Activated CD4-positive, alpha-beta T cell treated with anti-CD3 and anti-CD28 coated beads, Interleukin-2, amount 10 ng/mL, durations not matched to agents 7 days and 5 days (primary cell): ENCODE measurements at regions not wholly inside any gene's neighbourhood (a gene's known extent, or its start where the extent isn't known, plus 50 kb on each side); places are given as distances from the start of the nearest gene placed in this dataset.

Experiments used
- CTCF ChIA-PET: fragments of 350-600 bp; sonication (Branson Sonifier 250); formaldehyde crosslinking; loops from one replicate; lab custom pipeline; 2021; ENCODE audit warnings: antibody characterized with exemption; lab: Charles Lee
- POLR2A ChIA-PET: fragments of 350-600 bp; sonication (Branson Sonifier 250); formaldehyde crosslinking; loops from one replicate; lab custom pipeline; 2021; ENCODE audit warnings: antibody characterized with exemption; lab: Charles Lee
- DNase-seq: peaks from one replicate; pipeline ENCODE4 v3.0.0-alpha.2; 2020
- H3K27ac Mint-ChIP-seq: one replicate; pipeline ENCODE4 v1.8.0; 2021; ENCODE audit warnings: mild to moderate bottlenecking, moderate library complexity, mixed read lengths
- H3K27me3 Mint-ChIP-seq: one replicate; pipeline ENCODE4 v1.8.0; 2021; ENCODE audit warnings: mixed read lengths
- H3K36me3 Mint-ChIP-seq: one replicate; pipeline ENCODE4 v1.8.0; 2021; ENCODE audit warnings: low read depth, mixed read lengths
- H3K4me1 Mint-ChIP-seq: one replicate; pipeline ENCODE4 v1.8.0; 2021; ENCODE audit warnings: mixed read lengths
- H3K4me3 Mint-ChIP-seq: one replicate; pipeline ENCODE4 v1.8.0; 2021; ENCODE audit warnings: mild to moderate bottlenecking, moderate library complexity, mixed read lengths
- H3K9me3 Mint-ChIP-seq: one replicate; pipeline ENCODE4 v1.8.0; 2021; ENCODE audit warnings: mixed read lengths

- POLR2A ChIA-PET = no interaction called here
- no peaks in the 10 kb centered on the region for H3K27me3 Mint-ChIP-seq
These were observed 608.1 kb downstream of the TYW1 start for GRCh38 chr7:67604461-67605386.

GRCh38 chr7:67608806-67609205, 612.2 kb downstream of the TYW1 start:
- Mint-ChIP-seq H3K4me1 (no peaks in the 10 kb centered on the region), H3K9me3 (peaks cover 11% of the 10 kb centered on the region), H3K36me3 (no peaks in the 10 kb centered on the region), H3K27ac (no peak overlapping the region), H3K27me3 (no peaks in the 10 kb centered on the region), H3K4me3 (no peak overlapping the region)
- ChIA-PET CTCF (no interaction called here), POLR2A (no interaction called here)
- no peak for DNase-seq

More at GRCh38 chr7:67604461-67605386, 608.1 kb downstream of the TYW1 start:
- H3K27ac Mint-ChIP-seq = no peak overlapping the region
- H3K4me3 Mint-ChIP-seq = no peak overlapping the region
- peaks cover 19% of the 10 kb centered on the region for H3K9me3 Mint-ChIP-seq
- no peak for DNase-seq
- CTCF ChIA-PET = no interaction called here
- H3K4me1 Mint-ChIP-seq = no peaks in the 10 kb centered on the region
- no peaks in the 10 kb centered on the region for H3K36me3 Mint-ChIP-seq

GRCh38 chr7:67610897-67611296, 614.3 kb downstream of the TYW1 start:
- DNase-seq = no peak
- Mint-ChIP-seq H3K4me3 (no peak overlapping the region), H3K4me1 (no peaks in the 10 kb centered on the region), H3K27me3 (no peaks in the 10 kb centered on the region), H3K36me3 (no peaks in the 10 kb centered on the region), H3K27ac (no peak overlapping the region), H3K9me3 (peaks cover 3% of the 10 kb centered on the region)
- ChIA-PET CTCF (no interaction called here), POLR2A (no interaction called here)

- no peak overlapping the region for H3K4me3 Mint-ChIP-seq
- no peak for DNase-seq
- ChIA-PET POLR2A (no interaction called here), CTCF (no interaction called here)
- no peaks in the 10 kb centered on the region for H3K36me3 Mint-ChIP-seq
- H3K27me3 Mint-ChIP-seq = no peaks in the 10 kb centered on the region
- no peaks in the 10 kb centered on the region for H3K4me1 Mint-ChIP-seq
- H3K9me3 Mint-ChIP-seq = peaks cover 2% of the 10 kb centered on the region
- no peak overlapping the region for H3K27ac Mint-ChIP-seq
These were observed 618.2 kb downstream of the TYW1 start for GRCh38 chr7:67614843-67615242.

GRCh38 chr7:67616517-67616916, 619.9 kb downstream of the TYW1 start:
- H3K4me3 Mint-ChIP-seq = no peak overlapping the region
- no peak overlapping the region for H3K27ac Mint-ChIP-seq
- H3K36me3 Mint-ChIP-seq = no peaks in the 10 kb centered on the region
- ChIA-PET POLR2A (no interaction called here), CTCF (no interaction called here)
- no peaks in the 10 kb centered on the region for H3K27me3 Mint-ChIP-seq
- H3K4me1 Mint-ChIP-seq = no peaks in the 10 kb centered on the region
- H3K9me3 Mint-ChIP-seq = peaks cover 2% of the 10 kb centered on the region
- DNase-seq = no peak

- H3K27me3 Mint-ChIP-seq = no peaks in the 10 kb centered on the region
- CTCF ChIA-PET = no interaction called here
- H3K4me1 Mint-ChIP-seq = no peaks in the 10 kb centered on the region
- no peaks in the 10 kb centered on the region for H3K36me3 Mint-ChIP-seq
- peaks cover 2% of the 10 kb centered on the region for H3K9me3 Mint-ChIP-seq
- DNase-seq = no peak
- H3K27ac Mint-ChIP-seq = no peak overlapping the region
- POLR2A ChIA-PET = no interaction called here
- no peak overlapping the region for H3K4me3 Mint-ChIP-seq
These were observed 622.0 kb downstream of the TYW1 start for GRCh38 chr7:67618556-67619162.

GRCh38 chr7:67619175-67619574, 622.5 kb downstream of the TYW1 start:
- H3K4me1 Mint-ChIP-seq = no peaks in the 10 kb centered on the region
- no peak overlapping the region for H3K27ac Mint-ChIP-seq
- no peaks in the 10 kb centered on the region for H3K27me3 Mint-ChIP-seq

GRCh38 chr7:67620216-67620933, 623.7 kb downstream of the TYW1 start:
- CTCF ChIA-PET = no interaction called here

More at GRCh38 chr7:67619175-67619574, 622.5 kb downstream of the TYW1 start:
- H3K4me3 Mint-ChIP-seq = no peak overlapping the region
- POLR2A ChIA-PET = no interaction called here
- CTCF ChIA-PET = no interaction called here
- H3K9me3 Mint-ChIP-seq = peaks cover 2% of the 10 kb centered on the region
- no peaks in the 10 kb centered on the region for H3K36me3 Mint-ChIP-seq
- DNase-seq = no peak

GRCh38 chr7:67621704-67622103, 625.1 kb downstream of the TYW1 start:
- DNase-seq = no peak
- Mint-ChIP-seq H3K9me3 (no peaks in the 10 kb centered on the region), H3K4me3 (no peak overlapping the region), H3K27ac (no peak overlapping the region), H3K4me1 (peaks cover 1% of the 10 kb centered on the region), H3K36me3 (no peaks in the 10 kb centered on the region), H3K27me3 (no peaks in the 10 kb centered on the region)
- CTCF ChIA-PET = no interaction called here
- POLR2A ChIA-PET = no interaction called here

More at GRCh38 chr7:67620216-67620933, 623.7 kb downstream of the TYW1 start:
- Mint-ChIP-seq H3K27ac (no peak overlapping the region), H3K4me3 (no peak overlapping the region), H3K27me3 (no peaks in the 10 kb centered on the region), H3K9me3 (peaks cover 2% of the 10 kb centered on the region), H3K36me3 (no peaks in the 10 kb centered on the region), H3K4me1 (peaks cover 1% of the 10 kb centered on the region)
- DNase-seq = no peak
- POLR2A ChIA-PET = no interaction called here

- peaks cover 1% of the 10 kb centered on the region for H3K4me1 Mint-ChIP-seq
- no peak overlapping the region for H3K4me3 Mint-ChIP-seq
- DNase-seq = peak; percentile 29
- H3K27me3 Mint-ChIP-seq = no peaks in the 10 kb centered on the region
- ChIA-PET POLR2A (no interaction called here), CTCF (interaction anchor here (1.1 kb wide), 1 partner anchor 27 kb away, joined by 3 read pairs; no protein-coding TSS in a partner anchor)
- no peaks in the 10 kb centered on the region for H3K9me3 Mint-ChIP-seq
- no peak overlapping the region for H3K27ac Mint-ChIP-seq
- no peaks in the 10 kb centered on the region for H3K36me3 Mint-ChIP-seq
These were observed 628.7 kb downstream of the TYW1 start for GRCh38 chr7:67625257-67625737.

- Mint-ChIP-seq H3K4me3 (no peak overlapping the region), H3K9me3 (peaks cover 2% of the 10 kb centered on the region), H3K27ac (no peak overlapping the region), H3K27me3 (no peaks in the 10 kb centered on the region), H3K4me1 (no peaks in the 10 kb centered on the region), H3K36me3 (no peaks in the 10 kb centered on the region)
- POLR2A ChIA-PET = no interaction called here
- DNase-seq = no peak
- CTCF ChIA-PET = no interaction called here
These were observed 634.8 kb downstream of the TYW1 start for GRCh38 chr7:67631476-67631875.

- no peaks in the 10 kb centered on the region for H3K27me3 Mint-ChIP-seq
- ChIA-PET CTCF (no interaction called here), POLR2A (no interaction called here)
- H3K4me3 Mint-ChIP-seq = no peak overlapping the region
- no peak overlapping the region for H3K27ac Mint-ChIP-seq
- no peaks in the 10 kb centered on the region for H3K36me3 Mint-ChIP-seq
- no peaks in the 10 kb centered on the region for H3K4me1 Mint-ChIP-seq
- peaks cover 2% of the 10 kb centered on the region for H3K9me3 Mint-ChIP-seq
- no peak for DNase-seq
These were observed 638.6 kb downstream of the TYW1 start for GRCh38 chr7:67635271-67635670.
